ENCODE measurements at regions not wholly inside any gene's neighbourhood (a gene's known extent, or its start where the extent isn't known, plus 50 kb on each side); places are given as distances from the start of the nearest gene placed in this dataset.

- H2BK120ac ChIP-seq (ENCODE audit: insufficient read depth, low read length, poor library complexity): no peak overlapping the region
- H3K27ac ChIP-seq (ENCODE audit: low read depth, low read length): no peak overlapping the region
- H2BK12ac ChIP-seq (ENCODE audit: low read length): no peak overlapping the region
- no peaks in the 10 kb centered on the region for H3K27me3 ChIP-seq (ENCODE audit: insufficient read depth, low read length)
- no peak overlapping the region for H3K18ac ChIP-seq (ENCODE audit: low read length)
- no peak overlapping the region for H4K91ac ChIP-seq (ENCODE audit: low read depth, low read length)
- no peak overlapping the region for H3K4ac ChIP-seq (ENCODE audit: low read depth, low read length)
- no peak overlapping the region for H4K12ac ChIP-seq (ENCODE audit: low read depth, low read length)
- H3K4me1 ChIP-seq (ENCODE audit: control insufficient read depth in 1 of 2, insufficient read depth in 2 of 2, low read length in 2 of 2): no peaks in the 10 kb centered on the region
- no peak overlapping the region for H2AK5ac ChIP-seq (ENCODE audit: low read length)
- H3K4me2 ChIP-seq (ENCODE audit: low read length): no peak overlapping the region
- H3K79me2 ChIP-seq (ENCODE audit: control insufficient read depth, insufficient read depth, low read length, poor library complexity): no peaks in the 10 kb centered on the region
- no peak overlapping the region for H4K8ac ChIP-seq (ENCODE audit: low read depth, low read length)
- no CpG with 5 or more reads among the region's 1 CpG for WGBS (ENCODE audit: extremely low coverage, insufficient coverage, insufficient read length)
- no peak overlapping the region for H2BK5ac ChIP-seq (ENCODE audit: low read depth, low read length, poor library complexity)
- H3K9me3 ChIP-seq (ENCODE audit: insufficient read depth, low read depth, low read length): no peaks in the 10 kb centered on the region
- H3K14ac ChIP-seq (ENCODE audit: low read length): no peak overlapping the region
- DNase-seq: no peak
- H3K4me3 ChIP-seq (ENCODE audit: low read depth, low read length): no peak overlapping the region
- H3K23ac ChIP-seq (ENCODE audit: low read length): no peak overlapping the region
- H3K79me1 ChIP-seq (ENCODE audit: low read length): no peaks in the 10 kb centered on the region
- no peak overlapping the region for H2AFZ ChIP-seq (ENCODE audit: insufficient read depth, low read length, poor library complexity)
- H3K9ac ChIP-seq (ENCODE audit: low read length): no peak overlapping the region
- H3K36me3 ChIP-seq (ENCODE audit: control insufficient read depth in 1 of 2, insufficient read depth in 2 of 2, low read length in 2 of 2): no peaks in the 10 kb centered on the region
Observed at GRCh38 chrX:42933187-42933586, 155.2 kb upstream of the PPP1R2C start.

DNA sequence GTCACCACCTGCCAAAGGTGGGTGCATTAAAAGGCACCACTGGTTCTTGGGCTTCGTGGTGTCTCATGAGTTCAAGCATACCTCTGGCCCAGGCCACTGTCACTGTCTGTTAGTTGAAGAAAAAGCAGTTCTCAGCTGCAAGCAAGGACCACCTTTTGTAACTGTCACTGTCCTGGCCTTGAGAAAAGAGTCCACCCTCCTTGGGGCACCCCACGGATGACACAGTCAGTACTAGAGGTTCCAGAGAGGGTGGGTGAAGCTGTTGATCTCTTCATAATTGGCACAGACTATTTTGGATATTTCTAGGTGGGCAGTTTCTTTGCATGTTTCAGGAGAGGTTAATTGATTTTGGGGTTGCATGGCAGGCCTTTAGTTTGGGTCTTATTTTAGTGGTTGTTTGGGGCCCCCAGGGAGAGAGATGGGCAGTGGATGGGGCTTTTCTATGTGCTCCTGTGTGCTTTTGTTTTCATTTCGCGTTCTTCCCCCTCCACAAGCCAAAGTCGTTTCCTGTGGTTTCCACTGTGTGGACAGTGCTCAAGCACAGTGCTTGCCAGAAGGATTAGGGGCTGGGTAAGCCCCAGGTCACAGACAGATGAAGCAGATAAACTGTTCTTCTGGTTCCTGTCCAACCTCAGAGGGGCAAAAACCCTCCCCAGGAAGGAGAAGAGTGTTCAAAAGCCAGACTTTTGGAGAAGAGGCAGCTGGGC lies 156.2 kb upstream of the PPP1R2C start:
- no peaks in the 10 kb centered on the region for H3K79me1 ChIP-seq (ENCODE audit: low read length)
- H3K4me3 ChIP-seq (ENCODE audit: low read depth, low read length): no peak overlapping the region
- H4K91ac ChIP-seq (ENCODE audit: low read depth, low read length): no peak overlapping the region
- no CpG with 5 or more reads among the region's 5 CpGs for WGBS (ENCODE audit: extremely low coverage, insufficient coverage, insufficient read length)
- H3K79me2 ChIP-seq (ENCODE audit: control insufficient read depth, insufficient read depth, low read length, poor library complexity): no peaks in the 10 kb centered on the region
- no peak overlapping the region for H3K4me2 ChIP-seq (ENCODE audit: low read length)
- no peak for DNase-seq
- no peak overlapping the region for H3K18ac ChIP-seq (ENCODE audit: low read length)
- no peak overlapping the region for H4K12ac ChIP-seq (ENCODE audit: low read depth, low read length)
- H2BK120ac ChIP-seq (ENCODE audit: insufficient read depth, low read length, poor library complexity): no peak overlapping the region
- no peaks in the 10 kb centered on the region for H3K9me3 ChIP-seq (ENCODE audit: insufficient read depth, low read depth, low read length)
- H2BK12ac ChIP-seq (ENCODE audit: low read length): no peak overlapping the region
- no peak overlapping the region for H3K23ac ChIP-seq (ENCODE audit: low read length)
- H3K9ac ChIP-seq (ENCODE audit: low read length): no peak overlapping the region
- H3K4ac ChIP-seq (ENCODE audit: low read depth, low read length): no peak overlapping the region
- no peaks in the 10 kb centered on the region for H3K36me3 ChIP-seq (ENCODE audit: control insufficient read depth in 1 of 2, insufficient read depth in 2 of 2, low read length in 2 of 2)
- H3K4me1 ChIP-seq (ENCODE audit: control insufficient read depth in 1 of 2, insufficient read depth in 2 of 2, low read length in 2 of 2): no peaks in the 10 kb centered on the region
- H2BK5ac ChIP-seq (ENCODE audit: low read depth, low read length, poor library complexity): no peak overlapping the region
- H3K14ac ChIP-seq (ENCODE audit: low read length): no peak overlapping the region
- no peak overlapping the region for H2AK5ac ChIP-seq (ENCODE audit: low read length)
- H3K27ac ChIP-seq (ENCODE audit: low read depth, low read length): no peak overlapping the region
- H2AFZ ChIP-seq (ENCODE audit: insufficient read depth, low read length, poor library complexity): no peak overlapping the region
- H3K27me3 ChIP-seq (ENCODE audit: insufficient read depth, low read length): no peaks in the 10 kb centered on the region
- no peak overlapping the region for H4K8ac ChIP-seq (ENCODE audit: low read depth, low read length)

DNA sequence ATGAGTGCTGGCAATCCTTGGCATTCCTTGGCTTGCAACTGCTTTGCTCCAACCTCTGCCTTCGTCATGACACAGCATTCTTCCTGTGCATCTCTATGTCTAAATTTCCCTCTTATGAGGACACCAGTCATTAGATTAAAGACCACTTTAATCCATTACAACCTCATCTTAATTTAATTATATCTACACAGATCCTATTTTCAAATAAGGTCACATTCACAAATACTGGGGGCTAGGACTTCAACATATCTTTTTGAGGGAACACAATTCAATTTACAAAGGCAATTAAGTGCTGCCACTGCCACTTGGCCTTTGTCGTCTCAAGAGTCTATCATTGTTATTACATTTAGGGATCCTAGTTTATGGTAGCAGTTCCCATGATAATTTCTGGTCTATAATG lies 163.7 kb upstream of the PPP1R2C start:
- H2BK12ac ChIP-seq (ENCODE audit: low read length): no peak overlapping the region
- no peaks in the 10 kb centered on the region for H3K4me1 ChIP-seq (ENCODE audit: control insufficient read depth in 1 of 2, insufficient read depth in 2 of 2, low read length in 2 of 2)
- H2AFZ ChIP-seq (ENCODE audit: insufficient read depth, low read length, poor library complexity): no peak overlapping the region
- H3K14ac ChIP-seq (ENCODE audit: low read length): no peak overlapping the region
- WGBS (ENCODE audit: extremely low coverage, insufficient coverage, insufficient read length): no CpG with 5 or more reads among the region's 2 CpGs
- DNase-seq: no peak
- H3K36me3 ChIP-seq (ENCODE audit: control insufficient read depth in 1 of 2, insufficient read depth in 2 of 2, low read length in 2 of 2): no peaks in the 10 kb centered on the region
- no peak overlapping the region for H3K4ac ChIP-seq (ENCODE audit: low read depth, low read length)
- no peaks in the 10 kb centered on the region for H3K27me3 ChIP-seq (ENCODE audit: insufficient read depth, low read length)
- H4K91ac ChIP-seq (ENCODE audit: low read depth, low read length): no peak overlapping the region
- no peak overlapping the region for H2BK5ac ChIP-seq (ENCODE audit: low read depth, low read length, poor library complexity)
- no peak overlapping the region for H3K27ac ChIP-seq (ENCODE audit: low read depth, low read length)
- H4K8ac ChIP-seq (ENCODE audit: low read depth, low read length): no peak overlapping the region
- H3K9ac ChIP-seq (ENCODE audit: low read length): no peak overlapping the region
- no peaks in the 10 kb centered on the region for H3K79me2 ChIP-seq (ENCODE audit: control insufficient read depth, insufficient read depth, low read length, poor library complexity)
- no peak overlapping the region for H3K4me3 ChIP-seq (ENCODE audit: low read depth, low read length)
- H4K12ac ChIP-seq (ENCODE audit: low read depth, low read length): no peak overlapping the region
- no peak overlapping the region for H3K23ac ChIP-seq (ENCODE audit: low read length)
- no peak overlapping the region for H2AK5ac ChIP-seq (ENCODE audit: low read length)
- no peaks in the 10 kb centered on the region for H3K79me1 ChIP-seq (ENCODE audit: low read length)
- H3K9me3 ChIP-seq (ENCODE audit: insufficient read depth, low read depth, low read length): no peaks in the 10 kb centered on the region
- H2BK120ac ChIP-seq (ENCODE audit: insufficient read depth, low read length, poor library complexity): no peak overlapping the region
- no peak overlapping the region for H3K4me2 ChIP-seq (ENCODE audit: low read length)
- no peak overlapping the region for H3K18ac ChIP-seq (ENCODE audit: low read length)

- Histone ChIP-seq H3K9ac (ENCODE audit: low read length) (no peak overlapping the region), H2BK120ac (ENCODE audit: insufficient read depth, low read length, poor library complexity) (no peak overlapping the region), H4K8ac (ENCODE audit: low read depth, low read length) (no peak overlapping the region), H3K79me1 (ENCODE audit: low read length) (no peaks in the 10 kb centered on the region), H3K4me2 (ENCODE audit: low read length) (no peak overlapping the region), H3K23ac (ENCODE audit: low read length) (no peak overlapping the region), H3K18ac (ENCODE audit: low read length) (no peak overlapping the region), H3K36me3 (ENCODE audit: control insufficient read depth in 1 of 2, insufficient read depth in 2 of 2, low read length in 2 of 2) (no peaks in the 10 kb centered on the region), H3K4ac (ENCODE audit: low read depth, low read length) (no peak overlapping the region), H2AFZ (ENCODE audit: insufficient read depth, low read length, poor library complexity) (no peak overlapping the region), H3K4me1 (ENCODE audit: control insufficient read depth in 1 of 2, insufficient read depth in 2 of 2, low read length in 2 of 2) (no peaks in the 10 kb centered on the region), H3K4me3 (ENCODE audit: low read depth, low read length) (no peak overlapping the region), H3K14ac (ENCODE audit: low read length) (no peak overlapping the region), H2AK5ac (ENCODE audit: low read length) (no peak overlapping the region), H4K91ac (ENCODE audit: low read depth, low read length) (peak overlapping the region; percentile 2), H2BK5ac (ENCODE audit: low read depth, low read length, poor library complexity) (no peak overlapping the region), H3K27me3 (ENCODE audit: insufficient read depth, low read length) (no peaks in the 10 kb centered on the region), H3K27ac (ENCODE audit: low read depth, low read length) (no peak overlapping the region), H3K9me3 (ENCODE audit: insufficient read depth, low read depth, low read length) (no peaks in the 10 kb centered on the region), H4K12ac (ENCODE audit: low read depth, low read length) (no peak overlapping the region), H3K79me2 (ENCODE audit: control insufficient read depth, insufficient read depth, low read length, poor library complexity) (no peaks in the 10 kb centered on the region), H2BK12ac (ENCODE audit: low read length) (no peak overlapping the region)
- no peak for DNase-seq
- WGBS (ENCODE audit: extremely low coverage, insufficient coverage, insufficient read length): no CpG with 5 or more reads among the region's 6 CpGs
Observed at GRCh38 chrX:42943051-42943974, 165.3 kb upstream of the PPP1R2C start.

Data from trophoblast cell (in vitro differentiated cells and primary cell).